ENCODE measurements at regions not wholly inside any gene's neighbourhood (a gene's known extent, or its start where the extent isn't known, plus 50 kb on each side); places are given as distances from the start of the nearest gene placed in this dataset.

- no peak overlapping the region for H3K4me2 ChIP-seq (replicated peaks; ENCODE audit: low read depth, low read length, poor library complexity, severe bottlenecking)
- Mint-ChIP-seq H3K27me3 (peaks cover 3% of the 10 kb centered on the region), H3K9me3 (ENCODE audit: insufficient read depth) (no peaks in the 10 kb centered on the region), H3K27ac (no peak overlapping the region), H3K4me3 (no peak overlapping the region), H3K4me1 (no peaks in the 10 kb centered on the region)
- no peaks in the 10 kb centered on the region for H3K4me1 ChIP-seq (ENCODE audit: control insufficient read depth in 2 of 2, insufficient read depth in 2 of 2, low read length in 2 of 2)
- no peak for DNase-seq
- WGBS (ENCODE audit: insufficient coverage): 100% methylated on average over 2 of the region's 7 CpGs
- ChIA-PET POLR2A (no interaction called here), CTCF (no interaction called here)
- no peak overlapping the region for H2AFZ ChIP-seq (ENCODE audit: insufficient read depth, low read depth, low read length, poor library complexity, severe bottlenecking)
- TF ChIP-seq CTCF (IDR thresholded peaks at IDR 0.05) (no peak), EZH2 (IDR thresholded peaks at IDR 0.05; ENCODE audit: borderline replicate concordance, insufficient read depth, low read depth, low read length, poor library complexity, severe bottlenecking) (no peak)
- H3K4me3 ChIP-seq (ENCODE audit: control extremely low read depth in 1 of 5, extremely low read depth in 1 of 5, insufficient read depth in 1 of 5, low read depth in 2 of 5, low read length in 4 of 5): no peak overlapping the region
- ATAC-seq (ENCODE audit: low read depth): no peak
- H3K27me3 ChIP-seq (replicated peaks in 1 of 4; ENCODE audit: control extremely low read depth in 1 of 4, control insufficient read depth in 3 of 4, insufficient read depth in 4 of 4, low read length in 3 of 4): no peaks in the 10 kb centered on the region
- no peaks in the 10 kb centered on the region for H3K36me3 ChIP-seq (replicated peaks in 1 of 2; ENCODE audit: control extremely low read depth in 1 of 2, control insufficient read depth in 1 of 2, extremely low read depth in 1 of 2, insufficient read depth in 2 of 2, low read length in 1 of 2)
- intact Hi-C loops (cut with micrococcal nuclease): no loop called here
- no peaks in the 10 kb centered on the region for H3K9me3 ChIP-seq (ENCODE audit: control extremely low read depth in 1 of 3, control insufficient read depth in 2 of 3, insufficient read depth in 1 of 3, low read length in 2 of 3)
- no peak overlapping the region for H3K9ac ChIP-seq (ENCODE audit: low read length)
- no peak overlapping the region for H3K27ac ChIP-seq (ENCODE audit: low read length in 2 of 2)
- no peaks in the 10 kb centered on the region for H3K79me2 ChIP-seq (ENCODE audit: control insufficient read depth, insufficient read depth, low read length)
- H4K20me1 ChIP-seq (ENCODE audit: control insufficient read depth, insufficient read depth, low read length, poor library complexity, severe bottlenecking): no peaks in the 10 kb centered on the region
These were observed 514.7 kb downstream of the MAT2B start for GRCh38 chr5:164020116-164020515.

DNA sequence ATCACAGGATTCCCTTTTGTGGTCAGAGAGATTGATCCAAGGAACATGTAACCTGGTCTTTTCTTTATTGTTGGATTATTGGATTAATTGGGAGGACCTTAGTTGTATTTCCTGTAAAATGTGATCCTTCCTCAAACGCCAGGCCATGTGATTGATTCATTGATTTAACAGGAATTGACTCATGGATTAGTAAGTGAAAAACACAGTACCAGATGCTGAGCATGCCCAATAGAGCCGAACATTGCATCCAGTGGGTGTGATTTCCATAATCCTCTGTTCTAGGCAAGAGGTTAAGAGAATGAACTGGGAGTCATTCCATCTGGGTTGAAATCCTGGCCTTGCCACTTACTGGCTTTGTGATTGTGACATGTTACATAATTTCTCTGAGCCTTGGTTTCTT is 522.3 kb downstream of the MAT2B start:
- Histone ChIP-seq H3K36me3 (replicated peaks in 1 of 2; ENCODE audit: control extremely low read depth in 1 of 2, control insufficient read depth in 1 of 2, extremely low read depth in 1 of 2, insufficient read depth in 2 of 2, low read length in 1 of 2) (no peaks in the 10 kb centered on the region), H3K4me2 (replicated peaks; ENCODE audit: low read depth, low read length, poor library complexity, severe bottlenecking) (no peak overlapping the region), H3K9ac (ENCODE audit: low read length) (no peak overlapping the region), H3K4me3 (ENCODE audit: control extremely low read depth in 1 of 5, extremely low read depth in 1 of 5, insufficient read depth in 1 of 5, low read depth in 2 of 5, low read length in 4 of 5) (no peak overlapping the region), H3K79me2 (ENCODE audit: control insufficient read depth, insufficient read depth, low read length) (no peaks in the 10 kb centered on the region), H3K9me3 (ENCODE audit: control extremely low read depth in 1 of 3, control insufficient read depth in 2 of 3, insufficient read depth in 1 of 3, low read length in 2 of 3) (no peaks in the 10 kb centered on the region), H3K27ac (ENCODE audit: low read length in 2 of 2) (no peak overlapping the region), H3K4me1 (ENCODE audit: control insufficient read depth in 2 of 2, insufficient read depth in 2 of 2, low read length in 2 of 2) (no peaks in the 10 kb centered on the region), H4K20me1 (ENCODE audit: control insufficient read depth, insufficient read depth, low read length, poor library complexity, severe bottlenecking) (no peaks in the 10 kb centered on the region), H3K27me3 (replicated peaks in 1 of 4; ENCODE audit: control extremely low read depth in 1 of 4, control insufficient read depth in 3 of 4, insufficient read depth in 4 of 4, low read length in 3 of 4) (peaks cover 0 to 7% (median 2%) of the 10 kb centered on the region in 4 experiments), H2AFZ (ENCODE audit: insufficient read depth, low read depth, low read length, poor library complexity, severe bottlenecking) (no peak overlapping the region)
- ChIA-PET POLR2A (no interaction called here), CTCF (no interaction called here)
- DNase-seq: no peak
- Mint-ChIP-seq H3K4me1 (no peaks in the 10 kb centered on the region), H3K9me3 (ENCODE audit: insufficient read depth) (no peaks in the 10 kb centered on the region), H3K27ac (no peak overlapping the region), H3K27me3 (peaks cover 23% of the 10 kb centered on the region), H3K4me3 (no peak overlapping the region)
- no peak for ATAC-seq (ENCODE audit: low read depth)
- intact Hi-C loops (cut with micrococcal nuclease): no loop called here
- no peak for TF ChIP-seq EZH2 (IDR thresholded peaks at IDR 0.05; ENCODE audit: borderline replicate concordance, insufficient read depth, low read depth, low read length, poor library complexity, severe bottlenecking)
- TF ChIP-seq CTCF (IDR thresholded peaks at IDR 0.05): no peak
- 75% methylated on average over 1 of the region's 2 CpGs for WGBS (ENCODE audit: insufficient coverage)
